ENCODE measurements at regions not wholly inside any gene's neighbourhood (a gene's known extent, or its start where the extent isn't known, plus 50 kb on each side); places are given as distances from the start of the nearest gene placed in this dataset.

GRCh38 chr12:93252221-93252620 is 125.5 kb upstream of the NUDT4 start:
- no peak for TF ChIP-seq REST (IDR thresholded peaks at IDR 0.05; ENCODE audit: low read depth)
- TF ChIP-seq SIN3A (IDR thresholded peaks at IDR 0.05; ENCODE audit: low read depth): no peak
- no peak for TF ChIP-seq MAX (IDR thresholded peaks at IDR 0.05)
- no peak for TF ChIP-seq POLR2A (IDR thresholded peaks at IDR 0.05; ENCODE audit: borderline replicate concordance, extremely low read depth, insufficient read depth, insufficient read length)
- no peak for TF ChIP-seq EZH2 (IDR thresholded peaks at IDR 0.05)
- TF ChIP-seq ATF3 (IDR thresholded peaks at IDR 0.05): no peak
- no peak for TF ChIP-seq CTCF (IDR thresholded peaks at IDR 0.05 in 2 of 3, conservative IDR thresholded peaks at IDR 0.05 in 1 of 3; ENCODE audit: borderline replicate concordance in 1 of 3, insufficient read depth in 1 of 3, low read depth in 2 of 3, low read length in 2 of 3)
- no peak for TF ChIP-seq POLR2AphosphoS5 (IDR thresholded peaks at IDR 0.05; ENCODE audit: low read depth, low read length)
- no peak for TF ChIP-seq SRF (IDR thresholded peaks at IDR 0.05; ENCODE audit: low read depth)
